ENCODE measurements at regions not wholly inside any gene's neighbourhood (a gene's known extent, or its start where the extent isn't known, plus 50 kb on each side); places are given as distances from the start of the nearest gene placed in this dataset.
"Not testable (repeated sequence)": the region's sequence is repeated elsewhere in the genome, so short reads cannot be mapped to it uniquely, and the experiment has no call there.

- no peak overlapping the region for H3K4me3 ChIP-seq (ENCODE audit: low read depth, low read length)
- TF ChIP-seq CTCF (IDR thresholded peaks at IDR 0.05; ENCODE audit: low read depth, low read length, missing control alignments), result no peak
- no peak for DNase-seq (ENCODE audit: low read depth)
Observed at GRCh38 chr9:81424431-81424830, 264.9 kb downstream of the TLE1 start.

GRCh38 chr9:81423589-81424326 lies 265.6 kb downstream of the TLE1 start:
- DNase-seq (ENCODE audit: low read depth), result no peak
- no peak for TF ChIP-seq CTCF (IDR thresholded peaks at IDR 0.05; ENCODE audit: low read depth, low read length, missing control alignments)
- no peak overlapping the region for H3K4me3 ChIP-seq (ENCODE audit: low read depth, low read length)

GRCh38 chr9:81421090-81421489 lies 268.3 kb downstream of the TLE1 start:
- H3K4me3 ChIP-seq (ENCODE audit: low read depth, low read length); DNase-seq (ENCODE audit: low read depth): not testable (repeated sequence)

- no peak for DNase-seq (ENCODE audit: low read depth)
- no peak overlapping the region for H3K4me3 ChIP-seq (ENCODE audit: low read depth, low read length)
- TF ChIP-seq CTCF (IDR thresholded peaks at IDR 0.05; ENCODE audit: low read depth, low read length, missing control alignments), result no peak
Observed at GRCh38 chr9:81420024-81420423, 269.3 kb downstream of the TLE1 start.

GRCh38 chr9:81417941-81418340 lies 271.4 kb downstream of the TLE1 start:
- no peak overlapping the region for H3K4me3 ChIP-seq (ENCODE audit: low read depth, low read length)
- no peak for DNase-seq (ENCODE audit: low read depth)
- no peak for TF ChIP-seq CTCF (IDR thresholded peaks at IDR 0.05; ENCODE audit: low read depth, low read length, missing control alignments)

- TF ChIP-seq CTCF (IDR thresholded peaks at IDR 0.05; ENCODE audit: low read depth, low read length, missing control alignments), result no peak
- no peak for DNase-seq (ENCODE audit: low read depth)
- H3K4me3 ChIP-seq (ENCODE audit: low read depth, low read length), result no peak overlapping the region
Observed at GRCh38 chr9:81417299-81417675, 272.1 kb downstream of the TLE1 start.

- no peak for TF ChIP-seq CTCF (IDR thresholded peaks at IDR 0.05; ENCODE audit: low read depth, low read length, missing control alignments)
- no peak overlapping the region for H3K4me3 ChIP-seq (ENCODE audit: low read depth, low read length)
- no peak for DNase-seq (ENCODE audit: low read depth)
Observed at GRCh38 chr9:81416476-81417298, 272.7 kb downstream of the TLE1 start.
